ENCODE measurements at regions not wholly inside any gene's neighbourhood (a gene's known extent, or its start where the extent isn't known, plus 50 kb on each side); places are given as distances from the start of the nearest gene placed in this dataset.
"Not testable (repeated sequence)": the region's sequence is repeated elsewhere in the genome, so short reads cannot be mapped to it uniquely, and the experiment has no call there.

GRCh38 chr22:36080281-36080680 lies 51.7 kb upstream of the RBFOX2 start:
- not testable (repeated sequence) for TF ChIP-seq POU5F1 (IDR thresholded peaks at IDR 0.05; ENCODE audit: borderline replicate concordance, low read depth, low read length, partially characterized antibody); TBP (optimal IDR thresholded peaks at IDR 0.05; ENCODE audit: low read depth, low read length); CREB1 (IDR thresholded peaks at IDR 0.05); CREB1 (CRISPR knock-in tag; IDR thresholded peaks at IDR 0.05); ZNF436 (CRISPR knock-in tag; IDR thresholded peaks at IDR 0.05); RHOXF2B (CRISPR knock-in tag; conservative IDR thresholded peaks at IDR 0.05); ZBTB7A (IDR thresholded peaks at IDR 0.05; ENCODE audit: borderline replicate concordance, control insufficient read depth, low read depth, low read length); ZNF3 (CRISPR knock-in tag; IDR thresholded peaks at IDR 0.05); CTCF (IDR thresholded peaks at IDR 0.05 in 2 of 3, conservative IDR thresholded peaks at IDR 0.05 in 1 of 3; ENCODE audit: insufficient read depth in 2 of 3, low read depth in 1 of 3, low read length in 3 of 3); EGR1 (conservative IDR thresholded peaks at IDR 0.05); SRSF9 (IDR thresholded peaks at IDR 0.05; ENCODE audit: borderline replicate concordance, low read depth, low read length); CAMTA2 (CRISPR knock-in tag; conservative IDR thresholded peaks at IDR 0.05)
- TF ChIP-seq, protein P1, sequence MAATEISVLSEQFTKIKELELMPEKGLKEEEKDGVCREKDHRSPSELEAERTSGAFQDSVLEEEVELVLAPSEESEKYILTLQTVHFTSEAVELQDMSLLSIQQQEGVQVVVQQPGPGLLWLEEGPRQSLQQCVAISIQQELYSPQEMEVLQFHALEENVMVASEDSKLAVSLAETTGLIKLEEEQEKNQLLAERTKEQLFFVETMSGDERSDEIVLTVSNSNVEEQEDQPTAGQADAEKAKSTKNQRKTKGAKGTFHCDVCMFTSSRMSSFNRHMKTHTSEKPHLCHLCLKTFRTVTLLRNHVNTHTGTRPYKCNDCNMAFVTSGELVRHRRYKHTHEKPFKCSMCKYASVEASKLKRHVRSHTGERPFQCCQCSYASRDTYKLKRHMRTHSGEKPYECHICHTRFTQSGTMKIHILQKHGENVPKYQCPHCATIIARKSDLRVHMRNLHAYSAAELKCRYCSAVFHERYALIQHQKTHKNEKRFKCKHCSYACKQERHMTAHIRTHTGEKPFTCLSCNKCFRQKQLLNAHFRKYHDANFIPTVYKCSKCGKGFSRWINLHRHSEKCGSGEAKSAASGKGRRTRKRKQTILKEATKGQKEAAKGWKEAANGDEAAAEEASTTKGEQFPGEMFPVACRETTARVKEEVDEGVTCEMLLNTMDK (IDR thresholded peaks at IDR 0.05; ENCODE audit: borderline replicate concordance, insufficient read depth, low read depth, low read length, poor library complexity, severe bottlenecking): not testable (repeated sequence)

Measured in K562 (cell line).